ENCODE measurements at regions not wholly inside any gene's neighbourhood (a gene's known extent, or its start where the extent isn't known, plus 50 kb on each side); places are given as distances from the start of the nearest gene placed in this dataset.

DNA sequence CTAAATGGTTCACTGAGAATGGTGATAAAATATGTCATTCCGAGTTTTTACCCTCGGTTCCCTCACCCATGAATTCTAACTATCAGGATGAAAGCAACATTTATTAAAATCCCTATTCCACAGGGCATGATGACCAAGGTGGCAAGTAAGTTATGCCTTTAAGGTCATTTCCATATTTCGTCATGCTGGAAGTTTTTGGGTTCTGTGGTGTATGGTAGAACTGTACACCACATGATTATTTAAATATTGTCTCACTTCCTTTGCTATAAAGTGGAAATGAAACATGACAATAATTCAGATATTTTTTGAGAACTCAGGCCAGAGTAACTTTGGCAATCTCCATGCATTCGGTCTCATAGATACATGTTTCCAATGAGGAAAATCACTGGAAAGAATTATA lies 68.5 kb upstream of the CARD18 start:
- DNase-seq (no peak), ATAC-seq (ENCODE audit: insufficient read depth, low read depth) (no peak)
- Histone ChIP-seq H2AFZ (ENCODE audit: low read depth, low read length) (no peak overlapping the region), H3K9me3 (ENCODE audit: insufficient read depth, low read length, severe bottlenecking) (no peaks in the 10 kb centered on the region), H3K27me3 (ENCODE audit: insufficient read depth, low read length, poor library complexity) (no peaks in the 10 kb centered on the region), H3K4me2 (ENCODE audit: insufficient read depth, low read length) (no peak overlapping the region), H3K9ac (ENCODE audit: low read depth, low read length) (no peak overlapping the region), H3K4me1 (ENCODE audit: insufficient read depth, low read length) (peaks cover 9% of the 10 kb centered on the region), H4K20me1 (ENCODE audit: insufficient read depth, low read length) (no peaks in the 10 kb centered on the region), H3K27ac (ENCODE audit: low read length) (no peak overlapping the region), H3K4me3 (ENCODE audit: low read depth in 1 of 2, low read length in 2 of 2) (no peak overlapping the region), H3K36me3 (ENCODE audit: insufficient read depth, low read length) (no peaks in the 10 kb centered on the region), H3K79me2 (ENCODE audit: insufficient read depth, low read length) (no peaks in the 10 kb centered on the region)
- TF ChIP-seq EZH2 (IDR thresholded peaks at IDR 0.05; ENCODE audit: borderline replicate concordance, low read depth, low read length, severe bottlenecking): no peak
- TF ChIP-seq, protein P1, sequence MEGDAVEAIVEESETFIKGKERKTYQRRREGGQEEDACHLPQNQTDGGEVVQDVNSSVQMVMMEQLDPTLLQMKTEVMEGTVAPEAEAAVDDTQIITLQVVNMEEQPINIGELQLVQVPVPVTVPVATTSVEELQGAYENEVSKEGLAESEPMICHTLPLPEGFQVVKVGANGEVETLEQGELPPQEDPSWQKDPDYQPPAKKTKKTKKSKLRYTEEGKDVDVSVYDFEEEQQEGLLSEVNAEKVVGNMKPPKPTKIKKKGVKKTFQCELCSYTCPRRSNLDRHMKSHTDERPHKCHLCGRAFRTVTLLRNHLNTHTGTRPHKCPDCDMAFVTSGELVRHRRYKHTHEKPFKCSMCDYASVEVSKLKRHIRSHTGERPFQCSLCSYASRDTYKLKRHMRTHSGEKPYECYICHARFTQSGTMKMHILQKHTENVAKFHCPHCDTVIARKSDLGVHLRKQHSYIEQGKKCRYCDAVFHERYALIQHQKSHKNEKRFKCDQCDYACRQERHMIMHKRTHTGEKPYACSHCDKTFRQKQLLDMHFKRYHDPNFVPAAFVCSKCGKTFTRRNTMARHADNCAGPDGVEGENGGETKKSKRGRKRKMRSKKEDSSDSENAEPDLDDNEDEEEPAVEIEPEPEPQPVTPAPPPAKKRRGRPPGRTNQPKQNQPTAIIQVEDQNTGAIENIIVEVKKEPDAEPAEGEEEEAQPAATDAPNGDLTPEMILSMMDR (IDR thresholded peaks at IDR 0.05; ENCODE audit: borderline replicate concordance, extremely low read depth, low read length, poor library complexity, severe bottlenecking): no peak

DNA sequence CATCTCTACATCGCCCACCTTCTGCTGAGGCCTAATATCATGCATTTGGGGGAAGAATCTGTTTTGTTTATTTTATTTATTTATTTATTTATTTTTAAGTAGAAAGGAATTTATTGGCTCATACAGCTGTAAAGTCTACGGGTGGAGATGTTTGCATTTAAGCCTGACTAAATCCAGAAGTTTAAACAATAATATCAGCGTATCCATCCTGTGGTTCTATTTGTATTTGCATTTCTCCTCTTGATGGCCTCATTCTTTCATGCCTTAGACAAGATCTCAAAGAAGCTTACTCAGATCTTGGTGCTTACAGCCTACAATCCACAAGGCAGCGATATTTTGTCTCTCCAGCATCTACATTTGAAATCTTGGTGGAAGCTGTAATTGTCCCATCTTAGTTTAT lies 67.1 kb upstream of the CARD18 start:
- Histone ChIP-seq H3K9me3 (ENCODE audit: insufficient read depth, low read length, severe bottlenecking) (no peaks in the 10 kb centered on the region), H3K4me3 (ENCODE audit: low read depth in 1 of 2, low read length in 2 of 2) (no peak overlapping the region), H3K36me3 (ENCODE audit: insufficient read depth, low read length) (no peaks in the 10 kb centered on the region), H3K27ac (ENCODE audit: low read length) (no peak overlapping the region), H3K9ac (ENCODE audit: low read depth, low read length) (no peak overlapping the region), H3K79me2 (ENCODE audit: insufficient read depth, low read length) (no peaks in the 10 kb centered on the region), H2AFZ (ENCODE audit: low read depth, low read length) (no peak overlapping the region), H3K4me2 (ENCODE audit: insufficient read depth, low read length) (no peak overlapping the region), H3K4me1 (ENCODE audit: insufficient read depth, low read length) (peaks cover 23% of the 10 kb centered on the region), H4K20me1 (ENCODE audit: insufficient read depth, low read length) (no peaks in the 10 kb centered on the region), H3K27me3 (ENCODE audit: insufficient read depth, low read length, poor library complexity) (no peaks in the 10 kb centered on the region)
- DNase-seq (no peak), ATAC-seq (ENCODE audit: insufficient read depth, low read depth) (no peak)
- no peak for TF ChIP-seq EZH2 (IDR thresholded peaks at IDR 0.05; ENCODE audit: borderline replicate concordance, low read depth, low read length, severe bottlenecking)
- TF ChIP-seq, protein P1 (IDR thresholded peaks at IDR 0.05; ENCODE audit: borderline replicate concordance, extremely low read depth, low read length, poor library complexity, severe bottlenecking): no peak

DNA sequence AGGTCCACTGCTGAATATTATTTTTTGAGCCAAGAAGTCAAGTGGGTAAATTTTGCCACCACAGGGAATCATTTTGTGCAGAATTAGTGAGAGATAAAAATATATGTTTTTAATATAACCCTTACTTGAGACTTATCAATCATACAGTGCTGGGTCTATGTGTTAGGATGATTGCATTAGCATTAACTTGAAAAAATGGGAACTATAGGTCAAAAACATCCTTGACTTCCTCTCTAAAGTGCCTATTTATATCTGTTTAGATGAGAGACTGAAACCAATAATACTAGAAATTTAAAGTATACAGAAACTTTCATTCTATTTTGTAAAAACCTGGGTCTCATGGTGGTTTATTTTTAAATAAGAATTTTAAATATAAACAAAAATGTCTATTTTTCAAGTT lies 65.1 kb upstream of the CARD18 start:
- Histone ChIP-seq H3K4me3 (ENCODE audit: low read depth in 1 of 2, low read length in 2 of 2) (no peak overlapping the region), H3K9ac (ENCODE audit: low read depth, low read length) (no peak overlapping the region), H2AFZ (ENCODE audit: low read depth, low read length) (no peak overlapping the region), H3K27me3 (ENCODE audit: insufficient read depth, low read length, poor library complexity) (no peaks in the 10 kb centered on the region), H3K79me2 (ENCODE audit: insufficient read depth, low read length) (no peaks in the 10 kb centered on the region), H3K27ac (ENCODE audit: low read length) (no peak overlapping the region), H3K36me3 (ENCODE audit: insufficient read depth, low read length) (no peaks in the 10 kb centered on the region), H3K9me3 (ENCODE audit: insufficient read depth, low read length, severe bottlenecking) (no peaks in the 10 kb centered on the region), H4K20me1 (ENCODE audit: insufficient read depth, low read length) (no peaks in the 10 kb centered on the region), H3K4me1 (ENCODE audit: insufficient read depth, low read length) (peaks cover 32% of the 10 kb centered on the region), H3K4me2 (ENCODE audit: insufficient read depth, low read length) (no peak overlapping the region)
- ATAC-seq (ENCODE audit: insufficient read depth, low read depth): no peak
- TF ChIP-seq, protein P1 (IDR thresholded peaks at IDR 0.05; ENCODE audit: borderline replicate concordance, extremely low read depth, low read length, poor library complexity, severe bottlenecking): no peak
- TF ChIP-seq EZH2 (IDR thresholded peaks at IDR 0.05; ENCODE audit: borderline replicate concordance, low read depth, low read length, severe bottlenecking): no peak
- DNase-seq: no peak

Measured in DND-41 (cell line).